MM.1S (cell line): ENCODE measurements at regions not wholly inside any gene's neighbourhood (a gene's known extent, or its start where the extent isn't known, plus 50 kb on each side); places are given as distances from the start of the nearest gene placed in this dataset.

ENCODE experiments used
- DNase-seq: peaks from one replicate; pipeline ENCODE4 v3.0.0-alpha.2; 2015
- H2AFZ ChIP-seq: fragments of 300-600 bp; sonication (generic); 2 replicates; pipeline ENCODE4 v1.6.0; 2016; ENCODE audit warnings: antibody characterized with exemption, low read length
- H3F3A ChIP-seq: fragments of 300-600 bp; sonication (generic); 2 replicates; pipeline ENCODE4 v1.6.1; 2016; ENCODE audit warnings: mild to moderate bottlenecking, antibody characterized with exemption, low read length, moderate library complexity, mixed read lengths; ENCODE audit not compliant: insufficient read depth
- H3K27ac ChIP-seq: fragments of 300-600 bp; sonication (generic); 2 replicates; pipeline ENCODE4 v1.5.1; 2016; ENCODE audit warnings: mild to moderate bottlenecking, low read length
- H3K27me3 ChIP-seq: fragments of 300-600 bp; sonication (generic); replicated peaks from 2 replicates; pipeline ENCODE4 v1.6.0; 2016; ENCODE audit warnings: low read length; ENCODE audit not compliant: insufficient read depth
- H3K36me3 ChIP-seq: fragments of 300-600 bp; sonication (generic); replicated peaks from 2 replicates; pipeline ENCODE4 v1.6.1; 2016; ENCODE audit warnings: mild to moderate bottlenecking, low read length, mixed read lengths; ENCODE audit not compliant: insufficient read depth
- H3K4me1 ChIP-seq: fragments of 300-600 bp; sonication (generic); 2 replicates; pipeline ENCODE4 v1.6.1; 2016; ENCODE audit warnings: low read length, mixed read lengths
- H3K4me2 ChIP-seq: fragments of 300-600 bp; sonication (generic); 2 replicates; pipeline ENCODE4 v1.6.0; 2016; ENCODE audit warnings: low read depth, low read length
- H3K4me3 ChIP-seq: fragments of 300-600 bp; sonication (generic); 2 replicates; pipeline ENCODE4 v1.5.1; 2016; ENCODE audit warnings: low read length, mixed read lengths
- H3K79me2 ChIP-seq: fragments of 300-600 bp; sonication (generic); 2 replicates; pipeline ENCODE4 v1.6.1; 2016; ENCODE audit warnings: mixed run types, low read length, mixed read lengths
- H3K9ac ChIP-seq: fragments of 300-600 bp; sonication (generic); 2 replicates; pipeline ENCODE4 v1.6.1; 2016; ENCODE audit warnings: low read length, mixed read lengths
- H3K9me2 ChIP-seq: fragments of 300-600 bp; sonication (generic); replicated peaks from 2 replicates; pipeline ENCODE4 v1.6.1; 2016; ENCODE audit warnings: mild to moderate bottlenecking, low read length, mixed read lengths; ENCODE audit not compliant: insufficient read depth
- H3K9me3 ChIP-seq: fragments of 300-600 bp; sonication (generic); replicated peaks from 2 replicates; pipeline ENCODE4 v1.6.1; 2016; ENCODE audit warnings: mild to moderate bottlenecking, low read length, mixed read lengths; ENCODE audit not compliant: insufficient read depth
- H4K20me1 ChIP-seq: fragments of 300-600 bp; sonication (generic); 2 replicates; pipeline ENCODE4 v1.6.1; 2016; ENCODE audit warnings: mild to moderate bottlenecking, low read length, moderate library complexity, mixed read lengths; ENCODE audit not compliant: insufficient read depth
- EZH2 ChIP-seq: fragments of 300-600 bp; sonication (generic); optimal IDR thresholded peaks from 2 replicates; pipeline ENCODE3; 2017; ENCODE audit warnings: low read depth, mild to moderate bottlenecking, antibody characterized with exemption, low read length, mixed read lengths
- EZH2phosphoT487 ChIP-seq: fragments of 300-600 bp; sonication (generic); IDR thresholded peaks from 2 replicates; pipeline ENCODE4 v1.6.1; 2018; ENCODE audit warnings: antibody characterized with exemption, low read length
- TF ChIP-seq, protein P1 (sequence below): fragments of 300-600 bp; sonication (generic); IDR thresholded peaks from 2 replicates; pipeline ENCODE4 v1.5.1; 2016; ENCODE audit warnings: antibody characterized with exemption, low read length, mixed read lengths

DNA sequence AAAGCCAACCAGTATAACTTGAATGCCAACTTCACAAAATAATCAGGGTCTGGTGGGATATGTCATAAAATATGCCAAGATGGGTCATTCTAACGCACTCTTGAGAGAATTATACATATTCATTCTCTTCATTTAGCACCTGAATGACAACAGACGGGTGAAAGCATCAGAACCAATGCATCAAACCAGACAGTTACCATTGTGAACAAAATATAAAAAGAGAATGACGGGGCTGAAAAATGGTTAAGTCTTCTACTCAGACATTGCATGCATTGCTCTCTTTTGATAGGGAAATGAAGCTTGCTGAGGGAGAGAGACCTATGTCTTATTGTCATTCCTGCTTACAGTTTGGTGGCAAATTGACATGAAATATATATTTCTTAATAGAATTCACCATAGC lies 702.1 kb downstream of the NOVA1 start:
- H4K20me1 ChIP-seq = no peaks in the 10 kb centered on the region
- no peak overlapping the region for H3K4me3 ChIP-seq
- H3K9me3 ChIP-seq = no peaks in the 10 kb centered on the region
- H3K9ac ChIP-seq = no peak overlapping the region
- H3K4me1 ChIP-seq = no peaks in the 10 kb centered on the region
- no peaks in the 10 kb centered on the region for H3F3A ChIP-seq
- H3K9me2 ChIP-seq = no peaks in the 10 kb centered on the region
- TF ChIP-seq EZH2phosphoT487 (no peak), EZH2 (no peak)
- no peaks in the 10 kb centered on the region for H3K36me3 ChIP-seq
- H3K79me2 ChIP-seq = no peaks in the 10 kb centered on the region
- DNase-seq = no peak
- no peak overlapping the region for H2AFZ ChIP-seq
- H3K27me3 ChIP-seq = no peaks in the 10 kb centered on the region
- H3K4me2 ChIP-seq = no peak overlapping the region
- H3K27ac ChIP-seq = no peak overlapping the region

DNA sequence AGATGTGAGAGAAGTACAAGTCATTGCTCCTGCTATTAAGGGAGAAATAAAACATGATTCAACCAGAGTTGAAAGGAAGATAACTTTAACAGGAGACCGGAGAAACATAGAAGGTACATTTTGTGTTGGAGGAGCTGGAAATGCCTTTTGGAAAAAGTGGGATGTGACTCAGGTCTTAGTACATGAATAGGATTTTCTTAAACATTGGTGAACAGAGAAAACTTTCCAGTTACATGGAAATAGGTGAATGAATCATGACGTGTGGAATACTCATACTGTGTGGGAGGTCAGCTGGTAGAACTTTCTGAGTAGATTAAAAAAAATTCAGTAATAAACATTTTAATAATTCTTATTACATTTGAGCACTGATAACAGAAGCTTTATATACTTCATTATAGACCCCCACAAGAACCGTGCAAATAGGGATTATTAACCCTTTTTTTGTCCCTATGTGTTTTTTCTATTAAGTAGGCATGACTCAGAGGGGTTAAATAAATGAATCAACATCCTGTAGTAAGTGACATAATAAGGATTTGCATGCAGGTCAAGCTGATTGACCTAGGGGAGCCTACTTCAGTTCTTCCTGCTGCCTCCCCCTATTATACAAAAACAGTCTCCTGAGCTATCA lies 710.5 kb downstream of the NOVA1 start:
- no peaks in the 10 kb centered on the region for H3K27me3 ChIP-seq
- H3K9ac ChIP-seq = no peak overlapping the region
- no peak for DNase-seq
- H3K79me2 ChIP-seq = no peaks in the 10 kb centered on the region
- no peaks in the 10 kb centered on the region for H3K4me1 ChIP-seq
- H3F3A ChIP-seq = no peaks in the 10 kb centered on the region
- H3K9me2 ChIP-seq = no peaks in the 10 kb centered on the region
- no peaks in the 10 kb centered on the region for H3K36me3 ChIP-seq
- no peaks in the 10 kb centered on the region for H3K9me3 ChIP-seq
- no peaks in the 10 kb centered on the region for H4K20me1 ChIP-seq
- H2AFZ ChIP-seq = no peak overlapping the region
- H3K27ac ChIP-seq = no peak overlapping the region
- TF ChIP-seq EZH2 = no peak
- TF ChIP-seq, protein P1, sequence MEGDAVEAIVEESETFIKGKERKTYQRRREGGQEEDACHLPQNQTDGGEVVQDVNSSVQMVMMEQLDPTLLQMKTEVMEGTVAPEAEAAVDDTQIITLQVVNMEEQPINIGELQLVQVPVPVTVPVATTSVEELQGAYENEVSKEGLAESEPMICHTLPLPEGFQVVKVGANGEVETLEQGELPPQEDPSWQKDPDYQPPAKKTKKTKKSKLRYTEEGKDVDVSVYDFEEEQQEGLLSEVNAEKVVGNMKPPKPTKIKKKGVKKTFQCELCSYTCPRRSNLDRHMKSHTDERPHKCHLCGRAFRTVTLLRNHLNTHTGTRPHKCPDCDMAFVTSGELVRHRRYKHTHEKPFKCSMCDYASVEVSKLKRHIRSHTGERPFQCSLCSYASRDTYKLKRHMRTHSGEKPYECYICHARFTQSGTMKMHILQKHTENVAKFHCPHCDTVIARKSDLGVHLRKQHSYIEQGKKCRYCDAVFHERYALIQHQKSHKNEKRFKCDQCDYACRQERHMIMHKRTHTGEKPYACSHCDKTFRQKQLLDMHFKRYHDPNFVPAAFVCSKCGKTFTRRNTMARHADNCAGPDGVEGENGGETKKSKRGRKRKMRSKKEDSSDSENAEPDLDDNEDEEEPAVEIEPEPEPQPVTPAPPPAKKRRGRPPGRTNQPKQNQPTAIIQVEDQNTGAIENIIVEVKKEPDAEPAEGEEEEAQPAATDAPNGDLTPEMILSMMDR = no peak
- no peak for TF ChIP-seq EZH2phosphoT487
- no peak overlapping the region for H3K4me2 ChIP-seq
- no peak overlapping the region for H3K4me3 ChIP-seq

DNA sequence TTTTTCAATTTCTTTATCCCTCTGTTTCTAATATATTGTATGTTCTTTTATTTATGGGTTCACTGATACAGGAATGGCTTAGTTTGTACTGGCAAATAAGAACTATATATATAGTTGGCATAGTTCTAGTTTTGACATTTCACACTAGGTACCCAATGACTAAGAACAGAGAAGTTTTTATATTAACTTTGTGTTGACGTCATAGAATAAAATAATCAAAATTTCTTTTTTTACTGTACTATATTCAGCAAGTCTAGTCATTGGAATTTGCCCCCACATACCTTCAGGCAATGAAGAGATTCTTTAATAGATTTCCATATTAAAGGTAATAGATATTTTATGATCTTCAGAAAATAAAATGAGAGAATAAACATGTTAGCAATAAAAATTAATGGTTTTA lies 713.2 kb downstream of the NOVA1 start:
- Histone ChIP-seq H3K9ac (no peak overlapping the region), H2AFZ (no peak overlapping the region), H3K79me2 (no peaks in the 10 kb centered on the region), H3F3A (no peaks in the 10 kb centered on the region), H3K9me2 (no peaks in the 10 kb centered on the region), H3K4me3 (no peak overlapping the region), H3K4me1 (no peaks in the 10 kb centered on the region), H3K27ac (no peak overlapping the region), H3K36me3 (no peaks in the 10 kb centered on the region), H4K20me1 (no peaks in the 10 kb centered on the region), H3K4me2 (no peak overlapping the region), H3K9me3 (no peaks in the 10 kb centered on the region), H3K27me3 (no peaks in the 10 kb centered on the region)
- TF ChIP-seq, protein P1 = no peak
- no peak for TF ChIP-seq EZH2
- DNase-seq = no peak

DNA sequence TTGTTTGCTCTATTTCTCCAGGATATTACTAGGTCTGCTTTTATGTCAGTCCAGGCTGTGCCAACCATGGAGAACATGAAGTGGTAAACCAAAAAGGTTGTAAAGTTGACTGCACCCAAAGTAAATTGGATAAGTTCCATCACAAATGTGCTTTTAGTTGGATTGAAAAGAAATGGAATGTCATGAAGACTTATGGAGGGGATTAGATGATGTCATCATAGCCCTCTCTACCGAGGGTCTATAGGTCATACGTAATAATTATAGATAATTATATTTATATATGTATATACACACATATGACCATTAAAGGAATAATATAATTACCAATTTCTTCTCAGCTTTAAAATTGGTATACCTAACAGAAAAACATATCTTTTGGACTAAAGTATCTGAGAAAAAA lies 714.9 kb downstream of the NOVA1 start:
- Histone ChIP-seq H2AFZ (no peak overlapping the region), H3K79me2 (no peaks in the 10 kb centered on the region), H3K36me3 (no peaks in the 10 kb centered on the region), H3K9me3 (no peaks in the 10 kb centered on the region), H3K9ac (no peak overlapping the region), H4K20me1 (no peaks in the 10 kb centered on the region), H3K4me2 (no peak overlapping the region), H3F3A (no peaks in the 10 kb centered on the region), H3K9me2 (no peaks in the 10 kb centered on the region), H3K27ac (no peak overlapping the region), H3K27me3 (no peaks in the 10 kb centered on the region), H3K4me1 (no peaks in the 10 kb centered on the region), H3K4me3 (no peak overlapping the region)
- no peak for DNase-seq
- TF ChIP-seq EZH2phosphoT487 (no peak), EZH2 (no peak)
- TF ChIP-seq, protein P1 = no peak
